GM12878 (cell line): ENCODE measurements at regions not wholly inside any gene's neighbourhood (a gene's known extent, or its start where the extent isn't known, plus 50 kb on each side); places are given as distances from the start of the nearest gene placed in this dataset.

Experiments
- ATAC-seq: fragments of 200-7000 bp; cut with Tn5 transposase; 3 replicates; pipeline ENCODE4 v1.9.1; 2020; ENCODE audit warnings: mild to moderate bottlenecking, moderate library complexity
- BruUV-seq: library from RNA; stranded (reverse); fragments of 400-500 nt; replicated peaks from 2 replicates; lab custom pipeline; 2021; lab: Mats Ljungman, UMichigan
- CTCF ChIA-PET: fragments of 300-600 bp; sonication (Branson Sonifier 250); formaldehyde crosslinking; extraction: SDS; loops from one replicate; lab custom pipeline; 2021; ENCODE audit warnings: inconsistent platforms; lab: Yijun Ruan, JAX
- POLR2A ChIA-PET: fragments of 350-600 bp; formaldehyde crosslinking; extraction: SDS; loops from one replicate; lab custom pipeline; 2021; ENCODE audit warnings: inconsistent platforms; lab: Charles Lee
- RAD21 ChIA-PET: fragments of 300-600 bp; sonication (Branson Sonifier 250); formaldehyde crosslinking; loops from one replicate; lab custom pipeline; 2023; ENCODE audit warnings: antibody characterized with exemption; ENCODE audit not compliant: unreplicated experiment; lab: Charles Lee
- SMC1A ChIA-PET: fragments of 300-600 bp; sonication (Branson Sonifier 250); formaldehyde crosslinking; loops from one replicate; lab custom pipeline; 2023; ENCODE audit not compliant: unreplicated experiment, uncharacterized antibody; lab: Charles Lee
- DNase-seq: peaks from one replicate; pipeline ENCODE4 v3.0.0-alpha.2; 2011; ENCODE audit warnings: low read depth, low spot score
- FAIRE-seq: peaks from 3 replicates; lab custom pipeline; 2011; peaks lifted over from hg19 to GRCh38; lab: Jason Lieb, UNC
- H2AFZ ChIP-seq: 2 replicates; pipeline ENCODE4 v1.6.0; 2011; ENCODE audit warnings: low read depth, low read length, control low read depth; ENCODE audit not compliant: control insufficient read depth
- H3K27ac ChIP-seq: 2 replicates; pipeline ENCODE4 v1.5.1; 2011; ENCODE audit warnings: control low read depth; ENCODE audit not compliant: control insufficient read depth, insufficient read depth
- H3K27me3 ChIP-seq, 2 experiments: replicated peaks in 1 of 2; 2 replicates each; pipeline versions ENCODE4 v1.6.0 to v1.6.1; 2011; ENCODE audit warnings: low read length in 1 of 2; ENCODE audit not compliant: control insufficient read depth in 2 of 2, insufficient read depth in 2 of 2
- H3K36me3 ChIP-seq, 2 experiments: 2 replicates each; pipeline ENCODE4 v1.5.1; 2011; ENCODE audit warnings: low read length in 1 of 2; ENCODE audit not compliant: control insufficient read depth in 2 of 2, insufficient read depth in 2 of 2
- H3K4me1 ChIP-seq: 2 replicates; pipeline ENCODE4 v1.6.1; 2011; ENCODE audit warnings: mild to moderate bottlenecking, low read length, moderate library complexity, mixed read lengths; ENCODE audit not compliant: control insufficient read depth, insufficient read depth
- H3K4me2 ChIP-seq: 2 replicates; pipeline ENCODE4 v1.6.0; 2011; ENCODE audit warnings: control low read depth; ENCODE audit not compliant: control insufficient read depth, insufficient read depth
- H3K4me3 ChIP-seq: fragments of 200-600 bp; sonication (generic); 2 replicates; pipeline ENCODE4 v1.5.1; 2016
- H3K79me2 ChIP-seq: 2 replicates; pipeline ENCODE4 v1.6.0; 2011; ENCODE audit warnings: low read length; ENCODE audit not compliant: control insufficient read depth, insufficient read depth
- H3K9ac ChIP-seq: 2 replicates; pipeline ENCODE4 v1.8.0; 2011; ENCODE audit warnings: low read length, control low read depth, mixed read lengths; ENCODE audit not compliant: control insufficient read depth, insufficient read depth
- H3K9me3 ChIP-seq: replicated peaks from 3 replicates; pipeline ENCODE4 v1.5.1; 2011; ENCODE audit warnings: mild to moderate bottlenecking, low read length; ENCODE audit not compliant: control insufficient read depth, insufficient read depth
- H4K20me1 ChIP-seq: 2 replicates; pipeline ENCODE4 v1.6.0; 2011; ENCODE audit not compliant: control insufficient read depth, insufficient read depth
- BRCA1 ChIP-seq: IDR thresholded peaks from 2 replicates; pipeline ENCODE4 v1.6.1; 2011; ENCODE audit warnings: low read depth, low read length, improper control_type of control experiment
- EGR1 ChIP-seq, 2 experiments: IDR thresholded peaks; 1 replicate in 1 of 2; 2 replicates in 1 of 2; pipeline ENCODE4 v1.6.1; 2011 to 2012; ENCODE audit warnings: low read depth in 2 of 2, low read length in 2 of 2, borderline replicate concordance in 1 of 2, mild to moderate bottlenecking in 1 of 2, moderate library complexity in 1 of 2
- EZH2 ChIP-seq: IDR thresholded peaks from 2 replicates; pipeline ENCODE4 v1.6.1; 2012; ENCODE audit warnings: low read depth, mild to moderate bottlenecking, control low read depth, inconsistent platforms, low read length, borderline replicate concordance; ENCODE audit not compliant: control insufficient read depth
- FOXM1 ChIP-seq: IDR thresholded peaks from 2 replicates; pipeline ENCODE4 v1.6.1; 2012; ENCODE audit warnings: low read depth, mild to moderate bottlenecking, inconsistent platforms, low read length, moderate library complexity
- JUND ChIP-seq: IDR thresholded peaks from 2 replicates; pipeline ENCODE4 v1.6.1; 2012; ENCODE audit warnings: low read depth, mild to moderate bottlenecking, low read length, improper control_type of control experiment, moderate library complexity
- MEF2B ChIP-seq: fragments of 450-650 bp; IDR thresholded peaks from 2 replicates; pipeline ENCODE4 v1.6.1; 2018; ENCODE audit warnings: mild to moderate bottlenecking, moderate library complexity; ENCODE audit not compliant: partially characterized antibody, poor library complexity, severe bottlenecking
- MXI1 ChIP-seq: fragments of 150-350 bp; IDR thresholded peaks from 2 replicates; pipeline ENCODE4 v1.6.1; 2011; ENCODE audit warnings: low read depth, mild to moderate bottlenecking, inconsistent platforms, low read length, improper control_type of control experiment
- POLR2AphosphoS2 ChIP-seq: IDR thresholded peaks from 2 replicates; pipeline ENCODE4 v1.6.1; 2011; ENCODE audit warnings: low read depth, mild to moderate bottlenecking, low read length, improper control_type of control experiment, moderate library complexity
- POLR2AphosphoS5 ChIP-seq: IDR thresholded peaks from 2 replicates; pipeline ENCODE4 v1.6.1; 2011; ENCODE audit warnings: mild to moderate bottlenecking, low read length, inconsistent platforms
- SMAD1 ChIP-seq: fragments of 450-650 bp; IDR thresholded peaks from 2 replicates; pipeline ENCODE4 v1.6.1; 2018; ENCODE audit warnings: mild to moderate bottlenecking, low read depth; ENCODE audit not compliant: partially characterized antibody
- TBL1XR1 ChIP-seq: IDR thresholded peaks from 2 replicates; pipeline ENCODE4 v1.6.1; 2012; ENCODE audit warnings: low read depth, low read length, improper control_type of control experiment
- TCF12 ChIP-seq: IDR thresholded peaks from 2 replicates; pipeline ENCODE4 v1.6.1; 2011; ENCODE audit warnings: low read depth, mild to moderate bottlenecking, low read length
- TCF3 ChIP-seq: IDR thresholded peaks from 2 replicates; pipeline ENCODE4 v1.6.1; 2012; ENCODE audit warnings: low read depth, mild to moderate bottlenecking, low read length, borderline replicate concordance; ENCODE audit not compliant: insufficient read depth
- ZNF24 ChIP-seq: fragments of 450-650 bp; IDR thresholded peaks from 2 replicates; pipeline ENCODE4 v1.6.1; 2017; ENCODE audit warnings: antibody characterized with exemption, mild to moderate bottlenecking
- ZNF274 ChIP-seq: IDR thresholded peaks from one replicate; pipeline ENCODE4 v1.8.0; 2011; ENCODE audit not compliant: insufficient read length, insufficient read depth
- WGBS: methylation state at CpG from one replicate; pipeline ENCODE4 v1.1.6; 2016; ENCODE audit warnings: low lambda C conversion rate; ENCODE audit not compliant: insufficient replicate concordance, insufficient coverage; ENCODE audit errors: missing lambda C conversion rate; 5-methylcytosine and 5-hydroxymethylcytosine counted together
- in situ Hi-C: fragments of 300-500 bp; cut with MboI; formaldehyde crosslinking; loops from 9 replicates; pipeline ENCODE4 v1.14.3; 2018; ENCODE audit warnings: mixed read lengths
- intact Hi-C: fragments of 100-400 bp; cut with micrococcal nuclease; formaldehyde crosslinking; loops from one replicate; pipeline ENCODE4 v1.14.2; 2022; ENCODE audit not compliant: unreplicated experiment
- TF ChIP-seq, protein P1 (sequence below): fragments of 450-650 bp; conservative IDR thresholded peaks from 2 replicates; pipeline ENCODE4 v1.6.1; 2017; ENCODE audit warnings: mild to moderate bottlenecking, moderate library complexity

- DNase-seq (no peak), FAIRE-seq (no peak), ATAC-seq (no peak)
- ChIA-PET SMC1A (no interaction called here), POLR2A (no interaction called here), RAD21 (no interaction called here), CTCF (no interaction called here)
- Histone ChIP-seq H3K9me3 (no peaks in the 10 kb centered on the region; the same call in 2 of the 3 replicates), H2AFZ (no peak overlapping the region), H3K27ac (no peak overlapping the region), H3K4me2 (no peak overlapping the region), H3K4me1 (no peaks in the 10 kb centered on the region), H3K9ac (no peak overlapping the region), H3K27me3 (no peaks in the 10 kb centered on the region), H4K20me1 (no peaks in the 10 kb centered on the region), H3K36me3 (no peaks in the 10 kb centered on the region), H3K4me3 (no peak overlapping the region), H3K79me2 (no peaks in the 10 kb centered on the region)
- WGBS, result 34% methylated on average over 21 of the region's 21 CpGs
- in situ Hi-C loops (no loop called here), intact Hi-C loops (no loop called here)
- TF ChIP-seq JUND, result no peak
- TF ChIP-seq ZNF24, result no peak
- TF ChIP-seq BRCA1, result no peak
- TF ChIP-seq SMAD1, result no peak
- TF ChIP-seq TCF3, result no peak
- TF ChIP-seq MXI1, result no peak
- no peak for TF ChIP-seq ZNF274
- TF ChIP-seq FOXM1, result no peak
- TF ChIP-seq, protein P1, sequence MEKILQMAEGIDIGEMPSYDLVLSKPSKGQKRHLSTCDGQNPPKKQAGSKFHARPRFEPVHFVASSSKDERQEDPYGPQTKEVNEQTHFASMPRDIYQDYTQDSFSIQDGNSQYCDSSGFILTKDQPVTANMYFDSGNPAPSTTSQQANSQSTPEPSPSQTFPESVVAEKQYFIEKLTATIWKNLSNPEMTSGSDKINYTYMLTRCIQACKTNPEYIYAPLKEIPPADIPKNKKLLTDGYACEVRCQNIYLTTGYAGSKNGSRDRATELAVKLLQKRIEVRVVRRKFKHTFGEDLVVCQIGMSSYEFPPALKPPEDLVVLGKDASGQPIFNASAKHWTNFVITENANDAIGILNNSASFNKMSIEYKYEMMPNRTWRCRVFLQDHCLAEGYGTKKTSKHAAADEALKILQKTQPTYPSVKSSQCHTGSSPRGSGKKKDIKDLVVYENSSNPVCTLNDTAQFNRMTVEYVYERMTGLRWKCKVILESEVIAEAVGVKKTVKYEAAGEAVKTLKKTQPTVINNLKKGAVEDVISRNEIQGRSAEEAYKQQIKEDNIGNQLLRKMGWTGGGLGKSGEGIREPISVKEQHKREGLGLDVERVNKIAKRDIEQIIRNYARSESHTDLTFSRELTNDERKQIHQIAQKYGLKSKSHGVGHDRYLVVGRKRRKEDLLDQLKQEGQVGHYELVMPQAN, result no peak
- no peak for TF ChIP-seq EGR1 (IDR thresholded peaks at IDR 0.05; ENCODE audit: borderline replicate concordance in 1 of 2, low read depth in 2 of 2, low read length in 2 of 2)
- TF ChIP-seq POLR2AphosphoS2, result no peak
- no peak for TF ChIP-seq EZH2
- no peak for TF ChIP-seq POLR2AphosphoS5
- TF ChIP-seq MEF2B, result no peak
- no peak for TF ChIP-seq TBL1XR1
- TF ChIP-seq TCF12, result no peak
- BruUV-seq, result no TSS peak
Measured at GRCh38 chr22:48585916-48586798, 1241.5 kb downstream of the BRD1 start.
